HT1080 (cell line): ENCODE measurements at regions not wholly inside any gene's neighbourhood (a gene's known extent, or its start where the extent isn't known, plus 50 kb on each side); places are given as distances from the start of the nearest gene placed in this dataset.

ENCODE experiments used
- DNase-seq: peaks from one replicate; pipeline ENCODE4 v3.0.0-alpha.2; 2015; ENCODE audit warnings: low read depth

DNA sequence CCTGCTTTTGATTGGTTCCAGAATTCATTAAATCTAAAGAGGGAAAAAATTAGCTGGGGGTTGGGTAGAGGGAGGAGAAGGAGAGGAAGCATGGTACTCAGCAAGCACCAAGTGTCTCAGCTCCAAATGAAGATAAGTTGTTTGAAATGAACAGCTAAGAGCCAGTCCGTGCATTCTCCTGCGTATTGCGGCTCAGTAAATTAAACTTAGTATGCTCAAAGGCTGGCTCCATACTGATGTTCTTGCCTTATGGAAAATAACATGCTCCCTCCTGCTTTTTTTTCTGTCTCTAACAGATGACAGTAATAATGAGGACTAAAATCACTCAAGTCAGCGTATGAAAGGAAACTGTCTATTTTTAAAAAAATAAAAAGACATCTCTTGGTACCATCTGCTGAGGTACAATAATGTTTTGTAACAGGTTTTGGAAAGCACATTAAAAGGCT, 161.0 kb downstream of the SPATA31D1 start:
- no peak for DNase-seq

DNA sequence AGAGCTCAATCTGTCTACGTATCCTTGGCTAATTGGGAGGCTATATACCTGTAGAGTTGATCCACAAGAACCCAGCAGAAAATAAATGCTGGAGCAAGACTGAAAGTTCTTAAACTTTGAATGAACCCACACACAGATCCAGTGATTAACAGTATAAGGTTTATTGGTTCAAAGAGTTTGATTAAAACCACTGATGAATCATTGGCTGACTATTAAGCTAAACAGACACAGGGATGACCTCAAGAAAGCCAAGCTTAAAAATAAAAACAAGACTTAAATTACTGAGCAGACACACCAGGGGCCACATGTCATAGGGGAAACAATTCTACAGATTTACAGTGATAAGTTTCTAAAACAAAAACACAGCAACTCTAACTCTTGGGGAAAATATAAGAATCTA, 163.6 kb downstream of the SPATA31D1 start:
- DNase-seq, result peak; percentile 38

DNA sequence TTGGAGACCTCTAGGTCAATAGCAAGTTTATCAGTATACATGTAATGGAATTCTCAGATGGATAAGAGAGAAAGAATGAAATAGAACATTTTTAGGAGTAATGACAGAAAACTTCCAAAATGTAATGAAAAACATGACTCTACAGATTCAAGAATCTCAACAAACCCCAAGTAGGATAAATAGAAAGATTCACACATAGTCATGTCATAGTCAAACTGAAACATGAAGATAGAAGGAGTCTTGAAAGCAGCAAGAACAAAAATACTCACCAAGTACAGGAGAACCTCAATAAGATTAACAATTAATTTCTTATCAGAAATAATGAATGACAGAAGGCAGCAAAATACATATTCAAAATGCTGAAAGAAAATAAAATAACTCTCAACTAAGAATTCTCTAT, 164.5 kb downstream of the SPATA31D1 start:
- DNase-seq, result no peak

DNA sequence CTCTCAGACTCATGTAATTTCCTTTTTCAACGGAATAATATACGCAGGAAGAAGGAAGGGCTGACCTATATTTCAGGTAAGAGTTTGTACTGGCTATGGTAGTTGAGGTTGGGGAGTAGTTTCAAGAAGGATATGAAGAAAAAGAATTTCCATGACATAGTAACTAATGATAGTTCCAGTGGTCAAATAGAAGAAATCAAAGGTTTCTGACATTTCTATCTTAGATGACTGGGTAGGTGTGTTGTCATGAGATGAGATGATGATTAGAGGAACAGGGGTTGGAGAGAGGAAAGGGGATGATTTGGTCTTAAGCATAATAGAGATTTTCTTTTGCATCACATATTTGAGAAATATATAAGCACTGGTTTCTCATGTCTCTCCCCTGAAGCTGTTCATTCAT, 166.0 kb downstream of the SPATA31D1 start:
- no peak for DNase-seq

DNA sequence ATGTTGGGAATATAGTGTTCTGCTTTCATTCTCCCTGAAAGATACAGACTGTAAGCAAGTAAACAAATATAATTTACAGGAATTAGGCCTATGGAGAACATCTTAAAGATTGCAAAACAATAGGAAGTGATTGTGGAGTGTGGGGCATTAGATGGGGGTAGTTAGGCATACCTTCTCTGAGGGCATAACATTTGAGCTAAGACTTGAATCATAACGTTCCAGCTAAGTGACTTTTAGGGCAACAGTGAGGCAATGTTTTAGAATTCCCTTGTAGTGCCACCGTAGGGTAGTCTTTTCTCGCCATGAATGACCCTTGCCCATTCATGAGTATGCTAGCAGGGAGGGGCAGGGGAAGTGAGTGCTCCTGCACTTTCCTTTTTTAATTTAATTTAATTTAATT, 173.3 kb downstream of the SPATA31D1 start:
- DNase-seq, result no peak

DNA sequence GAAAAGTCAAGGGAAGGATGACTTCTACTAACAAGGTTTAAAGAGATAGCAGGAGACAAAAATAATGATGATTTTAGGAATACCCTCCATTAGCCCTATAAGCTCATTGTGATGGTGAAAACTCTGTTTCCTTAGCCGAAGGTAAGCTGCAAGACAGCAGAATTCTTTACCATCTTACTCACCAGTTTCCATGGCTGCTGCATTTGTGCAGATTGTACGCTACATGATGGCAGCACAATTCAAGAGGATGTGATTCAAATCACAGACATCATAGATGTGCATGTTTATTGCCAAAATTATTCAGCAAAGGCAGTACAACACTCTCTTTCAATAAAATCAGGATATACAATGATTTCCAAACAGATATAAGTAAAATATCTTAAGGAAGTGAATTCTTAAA, 175.6 kb downstream of the SPATA31D1 start:
- no peak for DNase-seq

DNA sequence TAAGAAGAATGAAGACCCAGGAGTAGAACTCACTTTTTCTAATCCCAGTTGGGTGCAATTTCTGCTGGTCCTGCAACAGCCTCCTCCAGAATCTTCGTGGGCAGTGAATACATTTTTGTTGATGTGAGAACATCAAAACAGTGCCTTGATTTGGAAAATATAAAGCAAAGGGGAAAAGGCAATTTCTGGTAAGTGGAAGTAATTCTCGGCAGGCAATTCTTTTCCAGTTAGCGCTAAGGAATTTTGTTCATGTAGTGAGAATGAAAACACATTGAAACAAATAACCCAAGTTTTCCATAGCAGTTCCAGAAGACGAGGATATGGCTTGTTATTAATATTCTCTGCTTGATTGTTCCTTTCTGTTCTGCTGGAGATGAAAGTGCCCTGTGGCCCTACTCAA, 178.7 kb downstream of the SPATA31D1 start:
- no peak for DNase-seq

DNA sequence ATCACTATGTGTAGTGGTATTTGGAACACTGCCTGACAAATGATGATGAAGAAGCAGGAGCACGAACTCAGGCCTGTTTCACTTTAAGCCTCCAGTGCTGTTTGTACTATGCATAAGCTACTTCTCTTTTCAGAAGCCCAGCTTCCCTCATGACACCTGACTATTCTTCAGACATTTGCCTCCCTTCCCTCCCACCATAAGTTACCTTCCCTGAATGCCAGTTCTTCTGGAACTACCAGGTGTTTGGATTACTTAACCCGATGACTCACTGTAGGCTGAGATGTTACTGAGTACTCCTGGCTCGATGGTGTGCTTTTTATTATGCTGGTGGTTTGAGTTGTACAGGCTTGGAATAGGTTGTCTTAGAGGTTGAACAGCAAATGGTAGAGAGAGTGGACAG, 180.0 kb downstream of the SPATA31D1 start:
- peak; percentile 52 for DNase-seq

DNA sequence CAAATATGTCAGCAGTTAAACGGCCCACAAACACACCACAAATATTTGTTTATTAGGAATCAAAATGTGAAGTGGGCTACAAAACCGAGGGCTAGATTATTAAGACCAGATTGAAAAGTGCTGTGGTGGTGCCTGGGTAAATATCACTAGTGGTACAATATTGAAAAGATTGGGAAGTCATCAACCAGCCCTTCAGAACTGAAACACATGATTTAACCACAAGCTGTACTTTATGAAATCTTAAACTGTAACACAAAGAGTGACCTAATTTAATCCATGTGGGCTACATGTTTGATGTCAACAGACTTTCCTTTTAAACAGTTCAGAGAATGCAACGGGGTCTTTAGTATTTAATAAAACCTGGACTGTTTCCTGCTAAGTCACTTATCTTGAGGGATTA, 182.3 kb downstream of the SPATA31D1 start:
- DNase-seq, result no peak

DNA sequence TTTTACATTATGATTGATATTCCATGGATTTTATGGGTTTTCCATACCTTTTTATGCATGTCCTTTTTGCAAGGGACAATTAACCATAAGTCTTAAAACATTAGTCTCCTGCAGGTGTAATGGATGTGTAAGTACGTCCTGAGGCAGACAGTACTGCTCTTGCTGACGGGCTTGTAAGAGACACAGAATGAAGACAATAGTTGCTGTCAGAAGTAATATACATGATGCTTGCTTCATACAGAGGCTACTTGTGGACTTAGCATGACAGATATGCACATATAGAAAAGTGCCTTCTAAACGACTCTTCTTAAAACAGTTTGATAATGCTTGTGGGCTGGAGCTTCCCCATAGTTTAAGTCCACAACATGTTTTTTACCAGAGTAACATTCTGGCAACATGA, 182.7 kb downstream of the SPATA31D1 start:
- no peak for DNase-seq

DNA sequence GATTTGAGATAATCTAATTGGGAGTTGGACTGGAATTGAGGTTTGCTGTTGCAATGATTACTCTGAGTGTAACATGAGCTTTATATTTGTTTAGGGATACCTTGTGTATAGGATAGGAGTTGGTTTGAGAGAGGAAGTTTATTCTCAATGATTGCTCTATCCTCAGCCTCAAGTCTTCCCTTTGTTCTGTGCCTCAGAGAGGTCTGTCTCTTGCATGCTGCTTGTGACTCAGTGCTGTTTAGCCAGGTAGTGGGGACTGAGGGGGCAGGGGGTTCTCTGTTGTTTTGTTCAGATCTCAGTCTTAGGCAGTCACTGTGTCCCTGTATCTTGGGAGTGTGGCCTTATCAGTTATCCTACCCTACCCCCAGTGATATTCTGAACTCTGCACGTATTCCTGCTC, 192.1 kb downstream of the SPATA31D1 start:
- DNase-seq, result no peak

DNA sequence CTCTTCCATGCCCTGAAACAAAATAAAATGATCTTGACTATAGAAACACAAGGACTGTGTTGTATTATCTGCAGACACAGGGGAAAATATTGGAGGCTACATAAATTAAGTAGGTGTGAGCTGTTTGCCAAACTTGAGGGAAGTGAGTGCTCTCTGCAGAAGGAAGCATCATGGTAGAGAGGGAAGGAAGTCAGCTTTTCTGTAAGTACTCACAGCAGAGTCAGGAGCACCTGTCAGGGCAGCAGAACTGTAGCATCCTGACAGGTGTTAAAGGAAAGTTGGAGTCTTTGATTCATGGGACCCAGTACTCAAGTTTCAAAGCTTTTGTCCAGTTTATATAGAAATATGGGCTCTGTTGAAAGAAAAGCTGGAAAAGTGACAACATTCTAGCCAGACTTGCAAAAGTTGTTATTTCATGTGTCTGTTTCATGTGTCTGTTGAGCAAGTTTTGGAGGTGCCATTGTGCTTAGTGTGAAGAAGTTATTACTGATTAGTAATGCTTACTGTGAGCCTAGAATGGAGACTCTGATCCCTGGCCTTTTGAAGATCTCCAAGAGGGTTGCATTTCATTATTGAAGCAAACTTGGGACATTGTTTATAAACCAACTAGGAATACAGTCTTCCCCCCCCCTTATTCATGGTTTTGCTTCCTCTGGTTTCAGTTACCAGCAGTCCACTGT, 194.7 kb downstream of the SPATA31D1 start:
- DNase-seq, result no peak

DNA sequence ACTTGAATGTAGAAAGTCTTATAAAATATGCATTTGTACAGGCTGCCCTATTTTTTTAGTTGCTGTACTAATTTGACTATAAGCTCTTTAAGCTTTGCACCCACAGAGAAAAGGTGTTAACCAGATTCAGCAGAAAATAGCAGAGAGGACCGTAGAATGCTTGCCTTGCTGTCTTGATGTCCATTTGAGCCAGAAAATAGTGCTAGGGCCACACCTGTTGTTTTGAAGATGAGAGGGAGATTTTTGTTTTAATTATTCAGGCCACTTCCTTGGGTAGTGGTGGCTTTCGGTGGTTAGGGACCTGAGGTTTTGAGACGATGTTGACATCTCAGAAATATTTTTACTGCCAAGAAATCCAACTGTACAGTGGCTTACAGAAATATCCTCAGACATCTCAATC, 196.0 kb downstream of the SPATA31D1 start:
- no peak for DNase-seq

DNA sequence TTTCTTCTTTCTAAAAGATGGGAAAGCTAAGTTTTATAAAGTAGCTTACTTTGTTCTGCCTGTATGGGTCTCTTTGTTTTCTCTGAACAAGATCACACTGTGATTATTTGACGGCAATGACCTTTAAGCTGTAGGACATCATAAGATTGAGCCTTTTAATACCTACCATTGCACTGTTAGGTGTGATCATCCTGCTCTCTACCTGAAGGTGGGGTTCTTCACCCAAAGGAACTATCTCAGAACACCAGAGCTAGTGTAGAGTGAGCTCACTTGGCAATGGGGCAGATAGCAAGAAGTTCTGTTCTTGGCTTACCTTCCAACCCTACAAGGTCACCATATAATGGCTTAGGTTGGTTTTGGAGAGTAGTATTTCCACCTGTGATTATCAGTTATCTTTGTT, 200.2 kb downstream of the SPATA31D1 start:
- DNase-seq, result no peak

DNA sequence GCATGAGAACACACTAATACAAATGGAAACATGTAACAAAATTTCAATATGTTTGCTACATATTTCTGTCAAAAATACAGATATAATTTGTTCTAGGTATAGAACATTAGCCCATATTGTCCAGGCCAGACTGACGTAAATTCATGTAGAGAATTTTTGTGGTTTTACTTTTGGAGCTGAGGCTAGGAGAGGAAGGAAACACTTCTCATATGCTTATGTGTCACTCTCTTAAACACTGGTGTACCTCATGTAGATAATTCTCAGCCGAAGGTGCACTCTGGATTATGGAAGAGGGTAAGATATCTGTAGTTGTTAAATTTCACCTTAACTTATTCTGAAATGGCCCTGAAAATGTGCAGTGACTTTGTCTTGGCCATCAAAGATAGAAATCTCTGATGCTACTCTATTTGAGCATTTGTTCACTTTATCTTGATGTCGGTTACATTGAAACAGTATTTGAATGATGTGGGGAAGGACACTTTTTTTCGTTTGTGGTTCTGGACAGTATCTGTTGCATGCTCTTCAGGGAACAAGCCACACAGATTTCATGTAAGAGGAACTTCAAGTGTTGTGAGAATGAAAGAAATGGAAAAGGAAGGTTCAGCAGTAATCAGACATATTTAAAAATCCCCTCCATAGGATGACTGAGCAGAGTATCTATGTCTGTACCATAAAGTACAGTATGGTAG, 202.7 kb downstream of the SPATA31D1 start:
- DNase-seq, result peak; percentile 57

DNA sequence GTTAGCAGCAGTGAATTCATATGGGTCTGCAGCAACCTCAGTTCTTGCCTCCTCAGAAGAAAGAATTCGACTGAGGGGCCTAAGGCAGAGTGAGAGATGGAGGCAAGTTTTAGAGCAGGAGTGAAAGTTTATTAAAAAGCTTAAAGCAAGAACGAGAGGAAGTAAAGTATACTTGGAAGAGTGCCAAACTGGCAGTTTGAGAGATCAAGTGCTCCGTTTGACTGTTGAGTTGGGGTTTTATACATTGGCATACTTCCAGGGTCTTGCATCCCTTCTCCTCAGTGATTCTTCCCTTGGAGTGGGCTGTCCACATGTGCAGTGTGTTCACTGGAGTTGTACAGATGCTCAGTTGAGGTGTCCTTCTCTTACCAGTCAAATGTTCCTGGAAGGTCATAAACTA, 203.6 kb downstream of the SPATA31D1 start:
- no peak for DNase-seq

DNA sequence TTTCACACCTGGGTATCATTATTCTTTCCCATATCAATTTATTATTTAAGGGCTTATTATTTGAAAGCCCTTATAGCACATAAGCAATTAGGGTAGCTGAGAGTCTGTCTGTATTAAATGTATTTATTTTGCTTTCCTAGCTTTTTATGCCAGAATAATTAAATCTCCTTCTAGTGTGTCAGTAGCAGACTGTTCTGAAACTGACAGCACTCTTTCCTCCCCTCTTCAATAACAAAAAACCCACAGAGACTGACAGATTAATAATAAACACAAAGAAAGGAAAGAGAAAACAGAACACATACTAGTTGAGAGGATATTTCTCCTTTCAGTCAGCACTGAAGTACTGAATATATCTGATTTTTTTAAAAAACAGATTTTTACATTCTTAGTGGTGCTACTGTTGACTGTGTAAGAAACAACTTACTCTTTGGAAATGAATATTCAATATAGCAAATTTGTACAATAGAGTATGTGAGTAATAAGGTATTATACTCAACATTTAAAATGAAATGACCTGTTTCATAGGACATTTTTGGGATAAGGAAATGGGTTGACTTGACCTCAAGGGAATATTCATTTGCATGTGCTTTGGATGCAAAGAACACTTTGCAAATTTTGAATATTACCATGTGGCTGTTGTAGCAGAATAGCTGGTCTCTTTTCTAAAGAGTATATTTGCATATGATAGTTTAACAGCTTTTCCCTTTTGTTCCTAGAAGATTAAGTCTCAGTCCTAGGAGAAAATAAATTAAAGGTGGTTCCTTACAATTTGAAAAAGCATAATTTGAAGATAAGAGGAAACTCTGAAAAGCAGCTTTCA, 208.3 kb downstream of the SPATA31D1 start:
- no peak for DNase-seq

DNA sequence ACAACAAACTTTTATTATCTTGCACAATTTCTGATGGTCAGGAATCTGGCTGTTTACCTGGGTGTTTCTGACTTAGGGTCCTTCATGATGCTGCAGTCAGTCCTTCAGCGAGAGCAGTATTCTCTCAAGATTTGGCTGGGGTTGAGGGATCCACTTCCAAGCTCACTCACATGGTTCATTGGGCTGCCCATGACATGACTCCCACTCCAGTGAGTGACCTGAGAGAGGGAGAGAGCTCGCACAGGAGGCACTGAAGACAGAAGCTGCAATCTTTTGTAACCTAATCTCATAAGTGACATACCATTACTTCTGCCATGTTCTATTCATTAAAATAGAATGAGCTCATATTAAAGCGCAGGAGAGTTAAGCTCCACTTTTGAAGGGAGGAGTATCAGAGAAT, 212.6 kb downstream of the SPATA31D1 start:
- DNase-seq, result no peak

DNA sequence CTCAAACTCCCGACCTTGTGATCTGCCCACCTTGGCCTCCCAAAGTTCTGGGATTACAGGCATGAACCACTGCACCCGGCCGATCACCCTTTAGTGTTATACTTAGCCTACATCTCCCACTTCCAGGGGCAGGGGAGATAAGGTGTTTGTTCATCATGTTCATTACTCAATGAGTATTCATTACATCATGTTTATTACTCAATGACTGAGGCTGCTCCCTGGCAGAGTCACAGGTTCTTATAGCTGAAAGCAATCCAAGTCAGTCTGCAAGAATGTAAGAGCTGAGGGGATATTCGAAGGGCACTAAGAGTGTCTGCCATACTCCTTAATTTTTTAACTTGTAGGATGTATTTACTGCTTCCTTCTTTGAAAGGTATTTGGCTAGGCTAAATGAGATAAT, 214.2 kb downstream of the SPATA31D1 start:
- peak; percentile 57 for DNase-seq

DNA sequence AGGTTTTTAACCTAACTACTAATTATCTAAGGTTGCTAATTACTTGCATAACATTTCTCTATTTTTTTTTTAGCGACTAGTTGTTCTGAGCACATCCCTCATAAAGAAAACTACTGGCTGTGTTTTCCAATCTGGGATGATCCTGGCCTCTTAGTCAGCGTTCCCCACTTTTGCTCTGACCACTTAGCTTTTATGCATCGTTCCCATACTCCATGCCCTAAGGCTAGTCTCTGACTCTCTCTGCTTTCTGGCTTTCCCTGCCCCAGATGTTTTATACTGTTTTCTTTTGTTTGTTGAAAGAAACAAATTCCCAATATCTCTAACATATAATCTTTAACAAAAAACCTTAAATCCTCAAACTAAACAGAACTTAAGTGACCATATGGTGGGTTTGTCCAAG, 217.9 kb downstream of the SPATA31D1 start:
- no peak for DNase-seq

DNA sequence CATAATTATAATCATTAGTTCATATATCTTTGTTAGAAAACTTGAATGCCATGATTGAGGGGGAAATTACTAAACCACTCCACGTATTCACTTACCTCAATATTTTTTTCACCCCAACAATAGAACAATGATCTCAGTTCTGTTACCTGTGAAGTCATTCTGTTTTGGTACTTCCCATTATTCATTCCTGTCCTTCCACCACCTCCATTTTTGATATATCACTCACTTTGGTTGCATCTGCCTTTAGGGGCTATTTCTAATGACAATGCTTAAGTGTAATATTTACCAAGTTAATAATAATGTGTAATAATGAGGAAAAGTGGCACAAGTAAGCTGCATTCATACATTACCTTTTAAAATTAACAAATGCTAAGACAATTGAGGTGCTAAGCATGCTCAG, 218.4 kb downstream of the SPATA31D1 start:
- no peak for DNase-seq

DNA sequence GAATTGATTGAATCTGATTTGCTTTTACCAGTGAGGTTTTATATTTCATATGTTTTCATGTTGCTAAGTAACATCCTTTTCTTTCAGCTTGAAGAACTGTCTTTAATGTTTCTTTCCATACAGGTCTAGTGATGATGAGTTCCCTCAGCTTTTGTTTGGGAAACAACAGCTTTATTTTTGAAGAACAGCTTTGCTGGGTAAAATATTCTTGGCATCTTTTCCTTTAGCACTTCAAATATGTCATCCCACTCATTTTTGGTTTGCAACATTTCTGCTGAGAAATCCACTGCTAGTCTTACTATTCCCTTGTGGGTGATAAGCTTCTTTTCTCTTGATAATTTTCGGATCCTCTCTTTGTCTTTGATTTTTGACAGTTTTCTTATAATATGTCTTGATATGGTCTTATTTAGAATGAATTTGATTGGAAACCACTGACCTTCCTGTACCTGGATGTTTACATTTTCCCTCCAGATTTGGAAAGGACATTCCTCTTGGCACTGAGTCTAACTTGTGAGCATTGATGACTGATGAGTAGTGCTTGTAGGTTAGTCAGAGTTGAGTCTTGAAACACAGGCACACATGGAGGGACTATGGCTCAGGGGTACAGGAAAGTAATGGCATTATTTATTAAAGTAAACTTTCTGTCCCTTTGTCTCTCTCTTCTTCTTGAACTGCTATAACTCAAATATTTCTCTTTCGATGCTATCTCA, 220.3 kb downstream of the SPATA31D1 start:
- peak; percentile 29 for DNase-seq
